ENCODE measurements at regions not wholly inside any gene's neighbourhood (a gene's known extent, or its start where the extent isn't known, plus 50 kb on each side); places are given as distances from the start of the nearest gene placed in this dataset.

DNA sequence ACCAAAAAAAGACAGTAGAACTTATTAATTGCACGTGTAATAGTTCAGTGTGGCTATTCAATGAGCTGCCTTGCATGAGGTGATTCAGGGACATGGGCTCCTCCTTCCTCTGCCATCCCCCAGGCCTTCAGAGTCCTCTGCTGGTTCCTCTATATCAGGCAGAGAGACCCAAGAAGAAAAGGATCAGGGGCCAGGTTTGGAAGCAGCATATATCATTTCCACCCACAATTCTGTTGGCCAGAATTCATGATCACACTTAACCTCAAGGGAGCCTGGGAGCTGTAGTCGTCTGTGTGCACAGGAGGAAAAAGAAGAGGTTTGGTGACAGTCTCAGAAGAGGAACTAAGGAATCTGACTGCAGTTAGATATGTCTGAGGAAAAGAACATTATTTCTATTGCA, 114.0 kb upstream of the GLS start:
- no peak overlapping the region for H3K27ac ChIP-seq
- intact Hi-C loops (cut with DNase I): no loop called here

DNA sequence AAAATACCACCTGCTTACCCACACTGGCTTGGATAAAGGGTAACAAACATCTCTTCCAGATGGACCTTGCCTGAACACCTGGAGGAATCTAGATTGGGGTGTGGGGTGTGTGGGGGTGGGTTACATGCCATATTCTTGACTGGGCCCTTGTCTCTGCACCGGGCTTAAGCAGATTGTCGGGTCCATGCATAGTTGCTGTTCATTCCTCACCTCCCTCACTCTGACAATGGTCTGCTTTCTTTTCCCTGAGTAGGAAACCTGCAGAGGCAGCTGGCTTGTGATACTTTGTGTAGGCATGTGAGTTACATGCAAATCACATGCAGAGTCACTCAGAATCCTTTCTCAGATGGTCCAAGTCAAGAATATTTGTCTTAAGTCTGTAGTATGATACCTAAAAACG, 112.8 kb upstream of the GLS start:
- no peaks in the 10 kb centered on the region for H3K36me3 ChIP-seq
- H3K27me3 ChIP-seq: no peaks in the 10 kb centered on the region
- 53 to 75% (median 74%) methylated on average over 3 of the region's 3 CpGs for WGBS, 3 donors
- no peak overlapping the region for H3K4me3 ChIP-seq
- TF ChIP-seq, protein P1, sequence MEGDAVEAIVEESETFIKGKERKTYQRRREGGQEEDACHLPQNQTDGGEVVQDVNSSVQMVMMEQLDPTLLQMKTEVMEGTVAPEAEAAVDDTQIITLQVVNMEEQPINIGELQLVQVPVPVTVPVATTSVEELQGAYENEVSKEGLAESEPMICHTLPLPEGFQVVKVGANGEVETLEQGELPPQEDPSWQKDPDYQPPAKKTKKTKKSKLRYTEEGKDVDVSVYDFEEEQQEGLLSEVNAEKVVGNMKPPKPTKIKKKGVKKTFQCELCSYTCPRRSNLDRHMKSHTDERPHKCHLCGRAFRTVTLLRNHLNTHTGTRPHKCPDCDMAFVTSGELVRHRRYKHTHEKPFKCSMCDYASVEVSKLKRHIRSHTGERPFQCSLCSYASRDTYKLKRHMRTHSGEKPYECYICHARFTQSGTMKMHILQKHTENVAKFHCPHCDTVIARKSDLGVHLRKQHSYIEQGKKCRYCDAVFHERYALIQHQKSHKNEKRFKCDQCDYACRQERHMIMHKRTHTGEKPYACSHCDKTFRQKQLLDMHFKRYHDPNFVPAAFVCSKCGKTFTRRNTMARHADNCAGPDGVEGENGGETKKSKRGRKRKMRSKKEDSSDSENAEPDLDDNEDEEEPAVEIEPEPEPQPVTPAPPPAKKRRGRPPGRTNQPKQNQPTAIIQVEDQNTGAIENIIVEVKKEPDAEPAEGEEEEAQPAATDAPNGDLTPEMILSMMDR (IDR thresholded peaks at IDR 0.05): no peak
- no peak for TF ChIP-seq EP300 (IDR thresholded peaks at IDR 0.05)
- TF ChIP-seq POLR2A (IDR thresholded peaks at IDR 0.05): no peak
- H3K9me3 ChIP-seq: no peaks in the 10 kb centered on the region
- no peaks in the 10 kb centered on the region for H3K4me1 ChIP-seq (ENCODE audit: insufficient read depth)
- intact Hi-C loops (cut with DNase I): no loop called here
- no peak overlapping the region for H3K27ac ChIP-seq
- DNase-seq: no peak

More for the DNA sequence above, 114.0 kb upstream of the GLS start:
- TF ChIP-seq EP300 (IDR thresholded peaks at IDR 0.05) (no peak), POLR2A (IDR thresholded peaks at IDR 0.05) (no peak)
- TF ChIP-seq, protein P1 (IDR thresholded peaks at IDR 0.05): no peak
- no peaks in the 10 kb centered on the region for H3K4me1 ChIP-seq (ENCODE audit: insufficient read depth)
- H3K27me3 ChIP-seq: no peaks in the 10 kb centered on the region
- DNase-seq: no peak
- no peak overlapping the region for H3K4me3 ChIP-seq
- 55 to 77% (median 55%) methylated on average over 2 of the region's 2 CpGs for WGBS, 3 donors
- no peaks in the 10 kb centered on the region for H3K9me3 ChIP-seq
- no peaks in the 10 kb centered on the region for H3K36me3 ChIP-seq

DNA sequence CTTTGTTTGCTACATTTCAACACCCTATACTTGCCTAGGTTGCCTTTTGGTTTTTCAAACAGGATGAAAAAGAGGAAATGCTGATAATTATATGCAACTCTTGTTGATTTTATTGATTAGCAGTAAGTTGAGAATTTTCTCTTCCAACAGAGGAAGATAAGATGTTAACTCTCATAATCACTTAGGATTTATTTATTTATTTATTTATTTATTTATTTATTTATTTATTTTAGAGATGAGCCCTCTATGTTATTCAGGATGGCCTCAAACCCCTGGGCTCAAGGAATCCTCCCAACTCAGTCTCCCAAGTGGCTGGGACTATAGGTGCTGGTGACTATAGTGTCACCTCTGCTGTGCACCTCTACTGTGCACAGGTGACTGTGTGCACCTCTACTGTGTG, 111.4 kb upstream of the GLS start:
- Histone ChIP-seq H3K27me3 (no peaks in the 10 kb centered on the region), H3K27ac (no peak overlapping the region), H3K36me3 (no peaks in the 10 kb centered on the region), H3K4me1 (ENCODE audit: insufficient read depth) (no peaks in the 10 kb centered on the region), H3K4me3 (no peak overlapping the region), H3K9me3 (no peaks in the 10 kb centered on the region)
- intact Hi-C loops (cut with DNase I): no loop called here
- no peak for DNase-seq
- TF ChIP-seq POLR2A (IDR thresholded peaks at IDR 0.05): no peak
- TF ChIP-seq EP300 (IDR thresholded peaks at IDR 0.05): no peak
- TF ChIP-seq, protein P1 (IDR thresholded peaks at IDR 0.05): no peak

DNA sequence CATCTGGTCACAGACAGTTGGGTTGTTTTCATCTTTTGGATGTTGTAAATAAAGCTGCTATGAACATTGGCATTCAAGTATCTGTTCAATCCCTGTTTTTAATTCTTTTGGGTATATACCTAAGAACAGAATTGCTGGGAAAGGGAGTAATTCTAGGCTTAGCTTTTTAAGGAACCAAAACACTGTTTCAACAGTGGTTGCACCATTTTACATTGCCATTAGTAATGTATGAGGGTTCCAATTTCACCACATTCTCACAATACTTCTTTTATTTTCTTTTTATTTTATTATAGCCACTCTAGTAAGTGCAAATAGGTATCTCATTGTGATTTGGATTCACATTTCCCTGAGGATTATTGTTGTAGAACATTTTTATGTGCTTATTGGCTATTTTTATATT, 108.9 kb upstream of the GLS start:
- H3K9me3 ChIP-seq: no peaks in the 10 kb centered on the region
- H3K27ac ChIP-seq: no peak overlapping the region
- no peak overlapping the region for H3K4me3 ChIP-seq
- no peaks in the 10 kb centered on the region for H3K36me3 ChIP-seq
- DNase-seq: no peak
- H3K4me1 ChIP-seq (ENCODE audit: insufficient read depth): no peaks in the 10 kb centered on the region
- intact Hi-C loops (cut with DNase I): no loop called here
- TF ChIP-seq, protein P1 (IDR thresholded peaks at IDR 0.05): no peak
- TF ChIP-seq POLR2A (IDR thresholded peaks at IDR 0.05) (no peak), EP300 (IDR thresholded peaks at IDR 0.05) (no peak)
- no peaks in the 10 kb centered on the region for H3K27me3 ChIP-seq

DNA sequence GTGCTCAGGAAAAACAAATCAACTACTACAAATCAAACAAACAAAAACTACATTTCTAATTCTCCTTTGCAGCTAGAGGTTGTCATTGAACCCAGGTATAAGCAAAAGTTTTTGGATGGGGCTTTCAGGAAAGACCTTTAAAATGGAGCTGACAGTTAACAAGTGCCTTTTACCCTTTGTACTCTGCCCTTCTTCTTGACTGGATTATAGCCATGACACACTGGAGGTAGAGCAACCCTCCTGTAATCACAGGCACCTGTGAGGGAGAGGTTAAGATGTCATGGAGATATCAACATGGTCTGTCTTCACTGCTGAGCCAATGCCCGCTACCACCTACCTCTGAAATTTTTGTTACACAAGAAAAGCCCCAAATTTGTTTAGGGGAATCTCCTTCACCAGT, 100.0 kb upstream of the GLS start:
- H3K27ac ChIP-seq: no peak overlapping the region
- no peaks in the 10 kb centered on the region for H3K4me1 ChIP-seq (ENCODE audit: insufficient read depth)
- TF ChIP-seq EP300 (IDR thresholded peaks at IDR 0.05) (no peak), POLR2A (IDR thresholded peaks at IDR 0.05) (no peak)
- TF ChIP-seq, protein P1 (IDR thresholded peaks at IDR 0.05): no peak
- H3K36me3 ChIP-seq: no peaks in the 10 kb centered on the region
- H3K27me3 ChIP-seq: no peaks in the 10 kb centered on the region
- no peaks in the 10 kb centered on the region for H3K9me3 ChIP-seq
- intact Hi-C loops (cut with DNase I): loop anchor here in 1 of 4 donors (10.0 kb wide), 1 partner anchor 244 kb away; no protein-coding TSS in a partner anchor
- DNase-seq: no peak
- H3K4me3 ChIP-seq: no peak overlapping the region
- 92 to 95% (median 94%) methylated on average over 1 of the region's 1 CpG for WGBS, 3 donors
